Skeletal muscle satellite cell (primary cell): ENCODE measurements at regions not wholly inside any gene's neighbourhood (a gene's known extent, or its start where the extent isn't known, plus 50 kb on each side); places are given as distances from the start of the nearest gene placed in this dataset. TPM values are rescaled to one million over a fixed set of nuclear protein-coding genes. Genes with fewer than 3 reads are reported as not detected.

Experiments
- small RNA-seq: library from RNA; depleted of rRNA; stranded (forward); fragments of <200 nt; gene quantifications from one replicate; pipeline ENCODE3, GENCODE V24; 2012

Small RNA genes in the stretch of these regions (small RNA-seq; reads per million reads assigned to genes)
- gene AL391987.6 = not detected
